GM18951 (cell line): ENCODE measurements at regions not wholly inside any gene's neighbourhood (a gene's known extent, or its start where the extent isn't known, plus 50 kb on each side); places are given as distances from the start of the nearest gene placed in this dataset.
"Not testable (repeated sequence)": the region's sequence is repeated elsewhere in the genome, so short reads cannot be mapped to it uniquely, and the experiment has no call there.

Experiments used
- POLR2A ChIP-seq: IDR thresholded peaks from 4 replicates; pipeline ENCODE4 v1.6.1; 2011; ENCODE audit warnings: mild to moderate bottlenecking; ENCODE audit not compliant: insufficient read length, insufficient read depth; ENCODE audit errors: extremely low read depth
- in situ Hi-C: fragments of 300-500 bp; cut with MboI; formaldehyde crosslinking; loops from one replicate; pipeline ENCODE4 v1.12.0; 2022; ENCODE audit warnings: low sequenced_read_pairs, mixed read lengths, inconsistent platforms; ENCODE audit not compliant: unreplicated experiment

DNA sequence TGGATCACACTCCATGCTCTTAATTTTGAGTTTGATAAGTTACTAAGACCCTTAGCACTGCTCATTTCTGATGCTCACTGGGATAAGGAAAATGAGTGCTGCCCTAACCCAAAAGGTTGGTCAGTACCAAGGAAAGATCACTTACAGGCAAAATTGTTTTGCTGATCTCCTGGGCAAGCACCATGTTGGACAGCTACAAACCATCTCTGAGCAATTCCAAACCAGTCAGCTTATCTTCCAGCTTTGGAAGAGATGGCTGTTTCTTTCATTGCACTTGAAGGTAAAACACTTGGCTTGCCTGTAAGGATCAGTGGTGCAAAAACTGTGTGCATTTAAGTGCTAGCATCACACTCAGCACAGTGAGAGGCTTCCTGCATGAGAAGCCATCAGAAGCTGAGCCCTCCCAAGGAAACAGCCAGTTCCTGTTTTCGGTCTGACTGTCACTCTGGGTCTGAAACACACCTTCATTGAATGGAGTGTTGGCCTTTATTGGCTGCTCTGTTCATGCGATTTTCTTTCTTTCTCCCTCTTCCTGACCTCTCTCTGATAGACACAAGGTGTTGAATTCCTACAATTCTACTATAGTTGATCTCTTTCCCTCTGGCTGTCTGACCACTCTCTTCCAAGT, 126.4 kb upstream of the GHITM start:
- no peak for TF ChIP-seq POLR2A
- in situ Hi-C loops: no loop called here

- no peak for TF ChIP-seq POLR2A
- in situ Hi-C loops: no loop called here
Measured at GRCh38 chr10:84015877-84016595, 123.3 kb upstream of the GHITM start.

GRCh38 chr10:84018826-84019225, 120.5 kb upstream of the GHITM start:
- in situ Hi-C loops: no loop called here
- no peak for TF ChIP-seq POLR2A

DNA sequence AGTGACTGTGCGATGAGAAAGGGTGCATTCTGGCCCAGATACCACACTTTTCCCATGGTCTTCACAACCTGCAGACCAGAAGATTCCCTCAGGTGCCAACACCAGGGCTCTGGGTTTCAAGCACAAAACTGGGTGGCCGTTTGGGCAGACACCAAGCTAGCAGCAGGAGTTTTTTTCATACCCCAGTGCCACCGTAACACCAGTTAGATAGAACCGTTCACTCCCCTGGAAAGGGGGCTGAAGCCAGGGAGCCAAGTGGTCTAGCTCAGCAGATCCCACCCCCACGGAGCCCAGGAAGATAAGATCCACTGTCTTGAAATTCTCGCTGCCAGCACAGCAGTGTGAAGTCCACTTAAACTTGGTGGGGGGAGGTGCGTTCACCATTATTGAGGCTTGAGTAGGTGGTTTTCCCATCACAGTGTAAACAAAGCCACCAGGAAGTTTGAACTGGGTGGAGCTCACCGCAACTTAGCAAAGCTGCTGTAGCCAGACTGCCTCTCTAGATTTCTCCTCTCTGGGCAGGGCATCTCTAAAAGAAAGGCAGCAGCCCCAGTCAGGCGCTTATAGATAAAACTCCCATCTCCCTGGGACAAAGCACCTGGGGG, 119.4 kb upstream of the GHITM start:
- in situ Hi-C loops: not testable (repeated sequence)

DNA sequence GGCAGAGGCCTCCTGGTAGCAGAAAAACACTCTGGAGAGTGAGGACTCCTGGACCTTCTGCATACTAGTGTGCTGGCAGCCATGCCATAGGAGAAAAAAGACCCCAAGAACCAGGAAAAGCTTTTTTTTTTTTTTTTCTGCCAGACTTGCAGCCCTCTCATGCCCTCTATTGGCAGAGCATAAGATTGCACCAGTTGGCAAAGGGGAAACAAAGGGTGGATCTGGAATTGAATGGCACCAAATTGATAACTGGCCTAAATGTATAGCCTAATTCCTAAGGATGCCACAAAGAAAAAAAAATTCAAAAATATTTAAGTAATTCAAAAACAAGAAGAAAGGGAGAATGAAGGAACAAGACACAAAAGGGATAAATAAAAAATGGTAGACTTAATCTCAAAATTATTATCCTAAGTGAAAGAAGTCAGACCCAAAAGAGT, 112.5 kb upstream of the GHITM start:
- no peak for TF ChIP-seq POLR2A
- in situ Hi-C loops: no loop called here

DNA sequence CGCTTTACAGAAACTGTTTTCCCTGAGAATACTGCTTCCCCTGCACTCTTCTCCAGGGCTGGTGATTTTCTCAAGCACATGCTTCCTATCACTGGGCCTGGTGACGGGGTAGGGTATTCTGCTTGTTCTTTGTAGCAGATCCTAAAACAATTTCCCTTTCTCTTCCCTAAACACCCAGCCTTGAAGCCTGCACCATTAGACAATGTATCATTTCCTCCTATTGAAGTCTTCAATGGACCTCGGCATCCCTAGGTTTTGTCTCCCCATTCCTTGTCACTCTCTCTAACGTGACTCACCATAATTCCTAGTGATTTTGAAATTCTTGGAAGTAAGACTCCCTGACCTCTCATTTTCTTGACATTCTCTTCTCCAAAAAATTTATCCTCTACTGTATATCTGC, 109.5 kb upstream of the GHITM start:
- in situ Hi-C loops: no loop called here
- TF ChIP-seq POLR2A: no peak

- TF ChIP-seq POLR2A: no peak
- in situ Hi-C loops: no loop called here
Measured at GRCh38 chr10:84038035-84038434, 101.3 kb upstream of the GHITM start.

DNA sequence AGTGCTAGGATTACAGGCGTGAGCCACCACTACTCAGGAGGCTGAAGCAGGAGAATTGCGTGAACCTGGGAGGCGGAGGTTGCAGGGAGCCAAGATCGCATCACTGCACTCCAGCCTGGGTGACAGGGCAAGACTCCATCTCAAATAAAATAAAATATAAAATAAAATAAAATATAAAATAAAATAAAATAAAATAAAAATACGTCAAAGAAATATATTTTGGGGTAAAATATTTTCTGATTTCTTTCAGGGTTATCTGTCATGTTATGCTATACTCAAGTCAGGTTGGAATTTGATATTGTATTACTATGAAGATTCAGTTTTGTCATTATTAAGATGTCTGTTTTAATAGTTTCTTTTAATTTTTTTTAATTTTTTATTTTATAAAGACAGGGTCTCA, 99.4 kb upstream of the GHITM start:
- in situ Hi-C loops: no loop called here

GRCh38 chr10:84047258-84048010, 91.9 kb upstream of the GHITM start:
- TF ChIP-seq POLR2A: no peak
- in situ Hi-C loops: no loop called here

More for the DNA sequence above, 99.4 kb upstream of the GHITM start:
- TF ChIP-seq POLR2A: no peak

- no peak for TF ChIP-seq POLR2A
- in situ Hi-C loops: no loop called here
Measured at GRCh38 chr10:84049645-84050011, 89.7 kb upstream of the GHITM start.

- in situ Hi-C loops: no loop called here
- no peak for TF ChIP-seq POLR2A
Measured at GRCh38 chr10:84053626-84054025, 85.7 kb upstream of the GHITM start.

GRCh38 chr10:84054743-84055142, 84.6 kb upstream of the GHITM start:
- no peak for TF ChIP-seq POLR2A
- in situ Hi-C loops: no loop called here

- TF ChIP-seq POLR2A: no peak
- in situ Hi-C loops: no loop called here
Measured at GRCh38 chr10:84059526-84059925, 79.8 kb upstream of the GHITM start.

DNA sequence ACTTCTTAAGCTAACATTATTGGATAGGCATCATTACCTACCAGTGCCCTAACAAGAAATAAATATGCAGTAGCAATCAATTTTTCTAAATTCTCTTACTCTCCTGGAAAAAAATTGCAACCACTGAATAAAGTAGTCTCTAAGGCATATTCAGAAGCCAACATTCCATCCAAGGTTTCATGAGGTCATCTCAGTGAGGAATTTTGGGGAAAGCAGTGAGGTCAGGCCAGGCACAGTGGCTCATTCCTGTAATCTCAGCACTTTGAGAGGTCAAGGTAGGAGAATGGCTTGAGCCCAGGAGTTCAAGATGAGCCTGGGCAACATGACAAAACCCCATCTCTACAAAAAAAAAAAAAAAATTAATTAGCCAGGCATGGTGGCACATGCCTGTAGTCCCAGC, 75.9 kb upstream of the GHITM start:
- in situ Hi-C loops: no loop called here
- TF ChIP-seq POLR2A: no peak
